Heart left ventricle (tissue), 16 donors: ENCODE measurements at regions not wholly inside any gene's neighbourhood (a gene's known extent, or its start where the extent isn't known, plus 50 kb on each side); places are given as distances from the start of the nearest gene placed in this dataset.

Experiments
- ATAC-seq, 4 donors: fragments of 200-7000 bp; cut with Tn5 transposase; one replicate each; pipeline ENCODE4 v1.9.1; 2020 to 2022; ENCODE audit warnings: moderate library complexity in 4 of 4, mild to moderate bottlenecking in 3 of 4, moderate number of reproducible peaks in 1 of 4
- DNase-seq, 5 donors: peaks; one replicate each; pipeline ENCODE4 v3.0.0-alpha.2; 2020
- H3K27ac ChIP-seq, 12 donors: fragments of 200-600 bp; sonication (generic) in 4 of 12; one replicate each; pipeline versions ENCODE4 v1.5.0 to v1.8.0; 2016 to 2022; ENCODE audit warnings: mild to moderate bottlenecking in 2 of 12
- H3K27me3 ChIP-seq, 9 donors: fragments of 200-600 bp; sonication (generic) in 2 of 9; one replicate each; pipeline versions ENCODE4 v1.5.1 to v1.8.0; 2016 to 2022; ENCODE audit warnings: mild to moderate bottlenecking in 3 of 9
- H3K36me3 ChIP-seq, 9 donors: fragments of 200-600 bp; sonication (generic) in 2 of 9; one replicate each; pipeline versions ENCODE4 v1.5.0 to v1.8.0; 2018 to 2022; ENCODE audit warnings: mild to moderate bottlenecking in 2 of 9
- H3K4me1 ChIP-seq, 12 donors: fragments of 200-600 bp; sonication (generic) in 4 of 12; one replicate each; pipeline versions ENCODE4 v1.5.0 to v1.8.0; 2016 to 2022; ENCODE audit warnings: mild to moderate bottlenecking in 3 of 12
- H3K4me3 ChIP-seq, 12 donors: fragments of 200-600 bp; sonication (generic) in 4 of 12; one replicate each; pipeline versions ENCODE4 v1.5.0 to v1.8.0; 2017 to 2022; ENCODE audit warnings: mild to moderate bottlenecking in 9 of 12, moderate library complexity in 4 of 12
- H3K9me3 ChIP-seq, 12 donors: fragments of 200-600 bp; sonication (generic) in 4 of 12; one replicate each; pipeline versions ENCODE4 v1.5.0 to v1.8.0; 2016 to 2022; ENCODE audit warnings: mild to moderate bottlenecking in 1 of 12
- CTCF ChIP-seq, 12 donors: fragments of 200-600 bp; sonication (generic) in 4 of 12; IDR thresholded peaks; one replicate each; pipeline versions ENCODE4 v1.5.0 to v1.8.0; 2018 to 2022; ENCODE audit warnings: antibody characterized with exemption in 12 of 12, mild to moderate bottlenecking in 5 of 12
- POLR2A ChIP-seq, 2 donors: fragments of 450-650 bp; IDR thresholded peaks; one replicate each; pipeline ENCODE4 v1.6.1; 2017; ENCODE audit warnings: antibody characterized with exemption in 2 of 2, mild to moderate bottlenecking in 2 of 2, moderate library complexity in 2 of 2
- WGBS, 4 donors: extraction: QIAGEN DNeasy Blood & Tissue Kit in 2 of 4; methylation state at CpG; one replicate each; pipeline versions ENCODE4 v1.1.5 to v1.1.7; 2013 to 2018; 5-methylcytosine and 5-hydroxymethylcytosine counted together
- intact Hi-C, 10 donors: fragments of 100-400 bp; cut with DNase I; formaldehyde crosslinking; loops; one replicate each; pipeline versions ENCODE4 v1.11.1 to v1.14.2; 2022
- donor health status: ischemic (EF 13 %, LVEDD 7.1; RV severe dilation, severe dysfunction).
- donor health status: healthy with polysubstance abuse.
- donor health status: DM: no; HTN: yes; CAD: no.
- donor health status: DM: no; HTN: no; CAD: no.
- donor health status: ischemic (EF 25% LVEDD 6.9; RV normal size, moderate dysfunction).
- donor health status: ischemic (EF 25% LVEDD 5.7; RV mildly dilated, moderate dysfunction).
- donor health status: healthy.
- donor health status: DM: yes; HTN: yes; CAD: no.
- donor health status: ischemic (EF 35%, LVEDD 5.7; RV mildly dilated, moderate dysfunction).
- donor health status: nonischemic (EF 11% LVEDD 7.7; RV severe dilation, severe dysfunction).
- donor health status: DM: yes; HTN: yes; CAD: no.
- donor health status: PGD.
- donor health status: ischemic (EF 29% LVEDD 5.4; RV normal size, mild dysfunction).
- donor health status: nonischemic (EF 23%, LVEDD 6.1; RV moderate dilation, normal function).

DNA sequence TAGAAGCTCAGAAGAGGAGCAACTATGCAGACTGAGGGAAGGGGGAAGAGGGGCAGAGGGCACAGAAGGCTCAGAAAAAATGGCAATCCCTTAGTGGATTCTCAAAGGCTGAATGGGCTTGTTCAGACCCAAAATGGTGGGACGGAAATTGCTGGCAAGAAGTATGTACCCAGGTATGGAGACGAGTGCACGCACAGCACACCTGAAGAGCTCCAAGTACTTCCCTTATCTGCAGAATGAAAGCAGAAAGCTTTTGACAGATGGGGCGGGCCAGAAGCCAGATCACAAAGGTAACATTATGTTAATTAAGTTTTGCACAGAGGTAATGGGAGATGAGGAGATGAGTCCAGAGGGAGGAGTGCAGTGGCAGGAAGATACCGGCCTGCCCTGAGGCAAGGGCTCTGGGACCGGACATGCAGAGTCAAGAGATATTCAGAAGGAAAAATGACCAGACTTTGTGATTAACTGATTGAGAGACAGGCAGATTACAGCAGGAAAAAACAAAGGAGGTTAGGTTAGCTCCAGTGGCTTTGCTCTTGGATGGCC is 138.1 kb upstream of the PIK3R1 start:
- no peak for DNase-seq
- TF ChIP-seq POLR2A (IDR thresholded peaks at IDR 0.05) (no peak), CTCF (IDR thresholded peaks at IDR 0.05) (no peak)
- intact Hi-C loops, result no loop called here
- no peaks in the 10 kb centered on the region for H3K9me3 ChIP-seq
- no peaks in the 10 kb centered on the region for H3K27me3 ChIP-seq
- ATAC-seq, result no peak
- 95 to 96% (median 95%) methylated on average over 6 of the region's 6 CpGs for WGBS, 4 donors
- H3K36me3 ChIP-seq, result no peaks in the 10 kb centered on the region
- H3K27ac ChIP-seq, result no peak overlapping the region
- no peak overlapping the region for H3K4me3 ChIP-seq
- peaks cover 0 to 10% (median 0%) of the 10 kb centered on the region in 12 donors for H3K4me1 ChIP-seq

DNA sequence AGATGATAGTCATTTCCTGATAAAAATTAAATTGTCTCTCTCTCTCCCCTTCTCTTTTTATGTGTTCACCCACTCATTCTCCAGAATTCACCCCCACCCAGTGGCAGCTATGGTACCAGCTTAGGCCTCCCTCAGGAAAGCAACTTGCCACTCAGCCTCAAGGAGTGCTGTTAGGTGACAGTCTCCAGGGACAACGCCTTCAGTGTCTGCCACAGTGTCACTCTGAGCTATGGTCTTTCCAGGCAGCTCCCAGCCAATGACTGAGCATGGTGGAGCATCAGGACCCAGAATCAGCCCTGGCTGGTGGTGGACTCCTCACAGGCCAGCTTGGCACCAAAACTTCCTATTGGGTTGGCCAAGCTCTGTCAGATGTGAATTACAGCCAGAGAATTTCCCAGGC is 140.9 kb upstream of the PIK3R1 start:
- H3K36me3 ChIP-seq, result no peaks in the 10 kb centered on the region
- ATAC-seq, result peak in 3 of 4 donors; percentile 52 to 58 (median 55)
- no peak for DNase-seq
- intact Hi-C loops, result no loop called here
- 89 to 95% (median 89%) methylated on average over 1 of the region's 1 CpG for WGBS, 4 donors
- peaks cover 0 to 10% (median 0%) of the 10 kb centered on the region in 12 donors for H3K4me1 ChIP-seq
- H3K27ac ChIP-seq, result no peak overlapping the region
- no peak for TF ChIP-seq POLR2A (IDR thresholded peaks at IDR 0.05)
- TF ChIP-seq CTCF (IDR thresholded peaks at IDR 0.05), result no peak
- H3K4me3 ChIP-seq, result no peak overlapping the region
- H3K27me3 ChIP-seq, result no peaks in the 10 kb centered on the region
- peaks cover 0 to 2% (median 0%) of the 10 kb centered on the region in 12 donors for H3K9me3 ChIP-seq

GRCh38 chr5:68074048-68074632 is 141.4 kb upstream of the PIK3R1 start:
- Histone ChIP-seq H3K4me3 (no peak overlapping the region), H3K4me1 (peaks cover 0 to 10% (median 0%) of the 10 kb centered on the region in 12 donors), H3K27ac (no peak overlapping the region), H3K27me3 (no peaks in the 10 kb centered on the region), H3K36me3 (no peaks in the 10 kb centered on the region), H3K9me3 (peaks cover 0 to 2% (median 0%) of the 10 kb centered on the region in 12 donors)
- 73 to 85% (median 81%) methylated on average over 1 of the region's 1 CpG for WGBS, 4 donors
- intact Hi-C loops, result no loop called here
- TF ChIP-seq CTCF (IDR thresholded peaks at IDR 0.05) (no peak), POLR2A (IDR thresholded peaks at IDR 0.05) (no peak)
- DNase-seq (no peak), ATAC-seq (no peak)

DNA sequence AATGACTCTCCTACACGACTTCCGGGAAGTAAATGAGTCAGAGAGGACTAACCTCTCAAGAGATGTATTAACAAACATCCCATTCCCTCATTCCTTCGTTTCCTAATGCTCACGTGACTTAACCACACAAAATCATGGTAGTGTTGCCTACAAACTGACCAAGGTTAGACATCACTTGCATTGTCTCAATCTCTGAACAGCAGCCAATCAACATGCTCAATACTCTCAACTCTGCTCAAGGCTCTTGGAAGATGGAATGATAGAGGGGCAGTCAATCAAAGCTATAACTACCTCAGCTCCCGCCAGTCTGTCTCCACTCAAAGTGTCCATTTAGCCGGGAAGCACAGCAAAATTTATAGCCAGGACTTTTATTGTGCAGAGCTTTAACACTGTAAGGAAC is 143.8 kb upstream of the PIK3R1 start:
- Histone ChIP-seq H3K36me3 (no peaks in the 10 kb centered on the region), H3K9me3 (peaks cover 0 to 2% (median 0%) of the 10 kb centered on the region in 12 donors), H3K27me3 (no peaks in the 10 kb centered on the region), H3K4me1 (peaks cover 0 to 10% (median 0%) of the 10 kb centered on the region in 12 donors), H3K4me3 (no peak overlapping the region), H3K27ac (no peak overlapping the region)
- no peak for TF ChIP-seq CTCF (IDR thresholded peaks at IDR 0.05)
- TF ChIP-seq POLR2A (IDR thresholded peaks at IDR 0.05), result no peak
- 80 to 90% (median 81%) methylated on average over 6 of the region's 6 CpGs for WGBS, 4 donors
- DNase-seq, result no peak
- intact Hi-C loops, result no loop called here
- peak in 1 of 4 donors; percentile 32 for ATAC-seq
